Uterus (tissue), 3 donors: ENCODE measurements at regions not wholly inside any gene's neighbourhood (a gene's known extent, or its start where the extent isn't known, plus 50 kb on each side); places are given as distances from the start of the nearest gene placed in this dataset.

Experiments
- DNase-seq, 2 donors: peaks; one replicate each; pipeline ENCODE4 v3.0.0-alpha.2; 2019 to 2020
- H3K27ac ChIP-seq, 2 donors: fragments of 200-600 bp; sonication (generic); 1 replicate in 1 of 2; 2 replicates in 1 of 2; pipeline ENCODE4 v1.5.1; 2016 to 2018
- H3K27me3 ChIP-seq, 2 donors: fragments of 200-600 bp; sonication (generic); one replicate each; pipeline ENCODE4 v1.5.1; 2018 to 2019; ENCODE audit warnings: control low read depth in 1 of 2
- H3K36me3 ChIP-seq, 2 donors: fragments of 200-600 bp; sonication (generic); one replicate each; pipeline ENCODE4 v1.5.1; 2019; ENCODE audit warnings: control low read depth in 1 of 2
- H3K4me1 ChIP-seq, 2 donors: fragments of 200-600 bp; sonication (generic); one replicate each; pipeline ENCODE4 v1.5.1; 2018 to 2019; ENCODE audit warnings: control low read depth in 1 of 2
- H3K4me3 ChIP-seq, 2 donors: fragments of 200-600 bp; sonication (generic); 1 replicate in 1 of 2; 2 replicates in 1 of 2; pipeline ENCODE4 v1.5.1; 2018 to 2019; ENCODE audit warnings: mild to moderate bottlenecking in 1 of 2
- H3K9me3 ChIP-seq, 2 donors: fragments of 200-600 bp; sonication (generic); one replicate each; pipeline ENCODE4 v1.5.1; 2019; ENCODE audit warnings: control low read depth in 1 of 2
- CTCF ChIP-seq, 4 experiments: fragments of 200-600 bp in 2 of 4; fragments of 450-650 bp in 2 of 4; sonication (generic) in 2 of 4; IDR thresholded peaks; one replicate each; pipeline ENCODE4 v1.5.1; 2016 to 2019; ENCODE audit warnings: antibody characterized with exemption in 4 of 4, mild to moderate bottlenecking in 2 of 4, moderate library complexity in 1 of 4
- POLR2A ChIP-seq, 2 donors: fragments of 450-650 bp; IDR thresholded peaks; one replicate each; pipeline ENCODE4 v1.6.1; 2016; ENCODE audit warnings: antibody characterized with exemption in 2 of 2, mild to moderate bottlenecking in 1 of 2, moderate library complexity in 1 of 2
- intact Hi-C: fragments of 100-400 bp; cut with DNase I; formaldehyde crosslinking; loops from one replicate; pipeline ENCODE4 v1.15.1; 2023; ENCODE audit warnings: low total_unique reads
- donor health status: DM: yes; HTN: yes; CAD: no.

DNA sequence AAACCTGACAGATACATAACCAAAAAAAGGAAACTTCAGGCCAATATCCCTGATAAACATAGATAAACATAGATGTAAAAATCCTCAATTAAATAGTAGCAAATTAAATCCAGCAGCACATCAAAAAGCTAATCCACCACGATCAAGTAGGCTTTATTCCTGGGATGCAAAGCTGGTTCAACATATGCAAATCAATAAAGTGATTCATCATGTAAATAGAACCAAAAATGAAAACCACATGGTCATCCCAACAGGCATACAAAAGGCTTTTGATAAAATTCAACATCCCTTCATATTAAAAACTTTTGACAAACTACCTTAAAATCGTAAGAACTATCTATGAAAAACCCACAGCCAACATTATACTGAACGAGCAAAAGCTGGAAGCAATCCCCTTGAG, 882.2 kb downstream of the NTRK3 start:
- Histone ChIP-seq H3K27me3 (no peaks in the 10 kb centered on the region), H3K4me3 (no peak overlapping the region), H3K9me3 (no peaks in the 10 kb centered on the region), H3K27ac (no peak overlapping the region), H3K4me1 (no peaks in the 10 kb centered on the region), H3K36me3 (no peaks in the 10 kb centered on the region)
- TF ChIP-seq POLR2A (IDR thresholded peaks at IDR 0.05): no peak
- no peak for TF ChIP-seq CTCF (IDR thresholded peaks at IDR 0.05)
- intact Hi-C loops: no loop called here
- no peak for DNase-seq

DNA sequence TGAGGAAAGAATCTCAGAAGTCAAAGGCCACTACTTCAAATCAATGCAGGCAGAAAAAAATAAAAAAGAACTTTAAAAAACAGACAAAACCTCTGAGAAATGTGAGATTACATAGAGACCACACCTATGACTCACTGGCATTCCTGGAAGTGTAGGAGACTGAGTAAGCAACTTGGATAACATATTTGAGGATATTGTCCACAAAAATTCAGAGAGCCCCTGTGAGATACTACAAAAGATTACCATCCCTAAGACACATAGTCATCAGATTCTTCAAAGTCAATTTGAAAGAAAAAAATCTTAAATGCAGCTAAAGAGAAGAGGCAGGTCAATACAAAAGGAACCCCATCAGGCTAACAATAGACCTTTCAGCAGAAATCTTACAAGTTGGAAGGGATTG, 887.3 kb downstream of the NTRK3 start:
- no peaks in the 10 kb centered on the region for H3K9me3 ChIP-seq
- H3K27me3 ChIP-seq: no peaks in the 10 kb centered on the region
- H3K36me3 ChIP-seq: no peaks in the 10 kb centered on the region
- no peak for DNase-seq
- no peak overlapping the region for H3K27ac ChIP-seq
- no peak overlapping the region for H3K4me3 ChIP-seq
- intact Hi-C loops: no loop called here
- no peaks in the 10 kb centered on the region for H3K4me1 ChIP-seq
- no peak for TF ChIP-seq CTCF (IDR thresholded peaks at IDR 0.05)
- no peak for TF ChIP-seq POLR2A (IDR thresholded peaks at IDR 0.05)

DNA sequence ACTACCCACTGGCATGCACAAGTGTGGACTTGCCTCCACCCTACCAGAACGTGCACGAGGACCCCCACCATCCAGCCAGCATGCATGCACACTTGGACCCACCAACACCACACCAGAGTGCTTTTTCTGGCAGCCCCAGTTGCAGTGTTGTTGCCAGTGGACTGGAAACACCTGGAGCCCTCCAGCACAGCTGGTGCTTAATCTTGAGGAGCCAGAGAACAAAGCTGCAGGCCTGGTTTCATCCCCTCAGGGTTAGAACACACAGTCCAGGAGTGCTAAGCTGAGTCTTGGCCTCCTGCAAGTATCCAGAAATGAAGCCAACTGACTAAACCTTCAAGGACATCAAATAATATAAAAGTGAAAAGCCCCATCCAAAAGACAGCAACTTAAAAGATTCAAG, 888.0 kb downstream of the NTRK3 start:
- no peaks in the 10 kb centered on the region for H3K4me1 ChIP-seq
- intact Hi-C loops: no loop called here
- no peaks in the 10 kb centered on the region for H3K27me3 ChIP-seq
- H3K27ac ChIP-seq: no peak overlapping the region
- DNase-seq: no peak
- H3K4me3 ChIP-seq: no peak overlapping the region
- no peaks in the 10 kb centered on the region for H3K9me3 ChIP-seq
- no peaks in the 10 kb centered on the region for H3K36me3 ChIP-seq
- TF ChIP-seq CTCF (IDR thresholded peaks at IDR 0.05) (no peak), POLR2A (IDR thresholded peaks at IDR 0.05) (no peak)

DNA sequence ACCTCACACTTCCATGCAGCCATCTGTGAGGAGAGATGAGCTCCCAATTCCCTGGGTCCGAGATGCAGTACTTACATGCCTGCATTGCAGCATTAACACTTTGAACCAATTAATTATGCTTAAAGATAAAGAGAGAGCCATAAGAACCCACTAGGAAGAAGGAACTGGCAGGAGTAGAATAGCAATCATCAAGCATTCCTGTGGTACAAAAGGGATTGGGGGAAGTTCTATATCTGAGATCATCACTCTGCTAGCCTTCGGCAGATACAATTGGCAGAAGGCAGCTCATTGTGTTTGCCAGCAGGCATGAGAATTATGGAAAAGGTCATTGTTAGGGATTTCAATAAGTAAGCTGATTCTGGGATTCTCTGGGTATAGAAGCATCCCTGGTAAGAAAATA, 891.4 kb downstream of the NTRK3 start:
- intact Hi-C loops: no loop called here
- no peaks in the 10 kb centered on the region for H3K9me3 ChIP-seq
- no peak for DNase-seq

DNA sequence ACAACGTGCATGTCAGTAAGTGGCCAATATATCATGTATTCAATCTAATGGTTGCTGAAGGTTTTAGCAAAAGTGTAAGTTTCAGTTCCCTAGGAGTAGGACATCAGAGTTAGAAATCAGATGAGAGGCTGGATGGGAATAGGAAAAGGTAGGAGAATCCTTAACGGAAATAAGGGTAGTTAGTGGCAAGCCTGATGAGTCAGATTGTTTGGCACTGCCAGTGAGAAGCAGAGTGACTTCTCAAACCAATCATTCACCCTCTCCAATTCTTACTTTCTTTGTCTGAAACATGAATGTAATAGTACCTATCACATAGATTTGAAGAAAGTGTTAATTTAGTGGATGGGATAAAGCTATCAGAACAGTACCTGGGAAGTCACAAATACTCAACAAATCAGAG, 894.0 kb downstream of the NTRK3 start:
- no peak for TF ChIP-seq CTCF (IDR thresholded peaks at IDR 0.05)
- TF ChIP-seq POLR2A (IDR thresholded peaks at IDR 0.05): no peak
- Histone ChIP-seq H3K4me3 (no peak overlapping the region), H3K4me1 (no peaks in the 10 kb centered on the region), H3K9me3 (no peaks in the 10 kb centered on the region), H3K27ac (no peak overlapping the region), H3K36me3 (no peaks in the 10 kb centered on the region), H3K27me3 (no peaks in the 10 kb centered on the region)
- intact Hi-C loops: no loop called here
- no peak for DNase-seq

More for the DNA sequence above, 891.4 kb downstream of the NTRK3 start:
- Histone ChIP-seq H3K4me3 (no peak overlapping the region), H3K27me3 (no peaks in the 10 kb centered on the region), H3K4me1 (no peaks in the 10 kb centered on the region), H3K27ac (no peak overlapping the region), H3K36me3 (no peaks in the 10 kb centered on the region)
- no peak for TF ChIP-seq CTCF (IDR thresholded peaks at IDR 0.05)
- no peak for TF ChIP-seq POLR2A (IDR thresholded peaks at IDR 0.05)
